ENCODE measurements at regions not wholly inside any gene's neighbourhood (a gene's known extent, or its start where the extent isn't known, plus 50 kb on each side); places are given as distances from the start of the nearest gene placed in this dataset.

GRCh38 chr9:13534006-13534405 lies 254.5 kb upstream of the MPDZ start:
- TF ChIP-seq CTCF (conservative IDR thresholded peaks at IDR 0.05; ENCODE audit: low read length) (no peak), EZH2phosphoT487 (IDR thresholded peaks at IDR 0.05; ENCODE audit: borderline replicate concordance, low read depth, low read length) (no peak)

Measured in OCI-LY7 (cell line).